ENCODE measurements at regions not wholly inside any gene's neighbourhood (a gene's known extent, or its start where the extent isn't known, plus 50 kb on each side); places are given as distances from the start of the nearest gene placed in this dataset.
"Not testable (repeated sequence)": the region's sequence is repeated elsewhere in the genome, so short reads cannot be mapped to it uniquely, and the experiment has no call there.

DNA sequence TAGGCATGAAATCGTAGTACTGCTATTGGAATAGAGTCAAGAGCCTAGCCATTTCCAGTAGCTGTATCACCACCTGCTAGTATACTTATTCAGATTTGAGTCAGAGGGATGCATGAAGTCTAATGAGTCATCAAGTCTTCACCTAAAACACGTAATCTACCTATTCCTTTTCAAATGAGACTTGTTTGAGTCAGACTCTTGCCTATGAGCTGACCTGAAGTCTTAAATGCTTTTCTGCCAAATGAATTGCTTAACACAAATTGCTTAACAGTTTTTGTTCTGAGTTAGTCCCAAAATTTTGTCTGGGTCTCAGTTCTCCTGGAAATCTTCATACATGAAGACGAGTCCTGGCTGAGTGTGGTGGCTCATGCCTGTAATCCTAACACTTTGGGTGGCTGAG lies 165.2 kb downstream of the GNAT3 start:
- DNase-seq, result peak; percentile 38

DNA sequence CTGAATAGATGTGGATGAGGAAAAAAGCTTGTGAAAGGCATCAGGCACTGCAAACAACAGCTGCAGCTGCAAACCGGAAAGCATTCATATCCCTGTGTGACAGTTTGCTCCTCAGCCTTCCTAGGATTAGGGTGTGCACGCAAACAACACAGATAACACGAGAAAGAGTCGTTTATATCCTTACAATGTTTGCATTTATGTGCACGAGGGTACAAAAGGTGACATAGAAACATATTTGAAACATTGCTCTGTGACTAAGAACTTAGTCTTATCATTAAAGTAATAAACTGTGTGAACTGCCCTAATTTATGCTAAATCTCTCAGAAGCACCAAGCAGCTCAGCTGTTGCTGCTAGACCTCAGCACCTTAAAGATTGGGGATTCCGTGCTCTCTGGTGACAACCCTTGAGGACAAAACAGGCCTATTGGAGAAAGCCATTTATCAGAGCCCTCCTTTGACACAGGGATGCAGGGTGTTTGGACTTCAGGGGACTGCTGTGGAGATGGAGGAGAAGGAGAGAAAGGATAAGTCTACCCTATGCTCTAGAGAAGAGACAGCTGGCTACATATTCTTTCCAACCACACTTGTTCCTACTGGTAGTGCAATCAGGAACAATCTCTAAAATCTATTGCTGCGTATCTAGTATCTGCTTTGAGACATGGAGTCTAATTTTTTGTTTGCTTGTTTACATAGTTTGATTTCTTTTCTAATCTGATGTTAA lies 176.2 kb downstream of the GNAT3 start:
- peak; percentile 43 for DNase-seq

GRCh38 chr7:80334908-80335307 lies 177.0 kb downstream of the GNAT3 start:
- DNase-seq, result no peak

GRCh38 chr7:80334196-80334595 lies 177.7 kb downstream of the GNAT3 start:
- no peak for DNase-seq

GRCh38 chr7:80333040-80333439 lies 178.8 kb downstream of the GNAT3 start:
- no peak for DNase-seq

GRCh38 chr7:80330434-80330833 lies 181.4 kb downstream of the GNAT3 start:
- peak; percentile 92 for DNase-seq

DNA sequence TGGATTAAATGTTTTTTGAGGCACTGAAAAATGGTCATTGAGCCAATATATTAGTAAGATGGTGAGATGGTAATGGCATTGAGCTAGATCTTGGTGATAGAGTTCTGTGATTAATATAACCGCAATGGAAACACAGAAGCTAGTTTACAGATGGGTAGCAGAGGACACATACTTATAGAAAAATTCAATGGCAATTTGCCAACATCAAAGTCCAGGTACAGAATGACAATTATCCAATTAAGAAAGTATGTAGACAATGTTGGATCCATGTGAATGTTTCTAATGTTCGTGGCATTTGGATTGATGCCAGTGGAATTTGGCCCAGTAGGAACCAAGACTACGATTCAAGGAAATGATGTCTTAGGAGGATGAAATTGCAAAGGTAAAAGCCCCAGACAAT lies 187.8 kb downstream of the GNAT3 start:
- DNase-seq, result peak; percentile 93

DNA sequence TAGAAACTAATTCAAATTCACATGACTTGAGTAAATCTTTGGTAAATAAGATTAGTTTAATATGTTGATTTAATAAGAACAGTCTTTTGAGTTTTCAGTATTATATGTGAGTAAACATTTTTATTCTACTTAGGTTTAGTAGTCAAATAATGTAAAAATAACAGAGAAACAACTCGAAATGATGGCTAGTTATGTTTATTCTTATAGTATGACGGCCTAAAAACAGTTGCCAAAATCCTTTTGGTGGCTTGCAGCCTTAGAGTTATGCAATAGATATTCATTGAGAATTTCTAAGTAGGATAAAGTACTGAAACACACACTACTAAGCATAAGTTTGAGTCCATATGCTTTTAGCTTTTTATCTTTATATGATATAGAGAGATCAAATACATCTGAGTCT lies 184.8 kb downstream of the GNAI1 start:
- no peak for DNase-seq

- DNase-seq, result no peak
Measured at GRCh38 chr7:80318081-80318480, 183.4 kb downstream of the GNAI1 start.

DNA sequence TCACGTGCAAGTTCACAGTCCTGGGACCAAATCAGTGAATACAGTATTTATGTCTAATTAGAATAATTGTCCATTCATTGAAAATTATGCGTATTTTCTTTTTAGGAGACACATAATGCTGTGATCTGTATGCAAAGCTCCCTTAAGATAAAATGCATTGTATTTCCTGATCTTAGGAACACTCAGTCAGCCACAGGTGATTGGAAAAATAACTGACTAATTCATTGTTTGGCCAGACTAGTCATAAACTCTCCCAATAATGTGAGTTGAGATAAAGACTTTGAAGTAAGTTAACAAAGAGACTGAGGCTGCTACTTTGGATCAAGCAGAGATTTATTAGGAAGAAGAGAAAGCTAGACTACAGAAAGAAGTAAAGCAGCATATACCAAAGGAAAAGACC lies 182.2 kb downstream of the GNAI1 start:
- DNase-seq, result no peak

DNA sequence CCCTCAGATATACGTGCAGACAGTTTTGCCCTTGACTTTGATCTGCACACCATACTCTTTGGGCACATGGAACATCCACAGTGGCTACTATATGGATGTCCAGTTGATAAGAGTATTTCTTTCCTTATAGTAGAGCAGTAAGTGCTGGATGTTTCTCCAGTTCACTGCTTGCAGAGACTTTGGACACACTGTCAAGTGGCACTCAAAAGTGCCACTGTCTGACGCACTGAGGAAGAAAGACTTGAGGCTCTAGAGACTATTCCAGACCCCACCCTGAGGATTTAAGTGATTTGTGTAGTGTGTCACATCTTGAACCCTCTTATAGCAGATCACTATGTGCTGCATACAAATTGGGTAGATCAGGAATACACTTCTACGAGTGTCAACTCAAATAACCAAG lies 179.1 kb downstream of the GNAI1 start:
- no peak for DNase-seq

- no peak for DNase-seq
Measured at GRCh38 chr7:80313067-80313626, 178.5 kb downstream of the GNAI1 start.

DNA sequence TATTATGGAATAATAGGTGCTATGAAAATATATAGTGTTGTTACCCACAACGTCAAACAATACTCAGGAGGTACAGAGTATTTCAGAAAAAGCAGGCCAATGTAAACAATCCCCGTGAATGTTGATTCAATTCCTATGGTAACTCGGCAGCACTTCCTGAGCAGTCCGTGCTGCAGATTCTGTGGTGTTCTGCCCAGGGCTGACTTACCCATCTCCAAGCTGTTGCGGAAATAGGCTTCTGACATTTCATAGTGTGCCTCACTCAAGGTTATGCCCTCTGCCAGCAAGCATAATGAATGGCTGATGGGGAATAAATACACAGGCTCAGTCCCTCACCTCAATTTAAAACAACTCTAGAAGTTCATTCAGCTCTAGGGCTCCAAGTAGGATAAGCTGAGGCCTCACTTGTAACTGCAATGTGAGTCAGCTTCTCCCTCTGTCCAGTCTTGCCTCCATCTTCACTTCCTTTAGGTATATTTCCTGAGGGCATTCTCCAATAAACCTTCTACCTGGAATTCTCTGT lies 177.6 kb downstream of the GNAI1 start:
- peak; percentile 54 for DNase-seq

- no peak for DNase-seq
Measured at GRCh38 chr7:80311313-80311712, 176.7 kb downstream of the GNAI1 start.

DNA sequence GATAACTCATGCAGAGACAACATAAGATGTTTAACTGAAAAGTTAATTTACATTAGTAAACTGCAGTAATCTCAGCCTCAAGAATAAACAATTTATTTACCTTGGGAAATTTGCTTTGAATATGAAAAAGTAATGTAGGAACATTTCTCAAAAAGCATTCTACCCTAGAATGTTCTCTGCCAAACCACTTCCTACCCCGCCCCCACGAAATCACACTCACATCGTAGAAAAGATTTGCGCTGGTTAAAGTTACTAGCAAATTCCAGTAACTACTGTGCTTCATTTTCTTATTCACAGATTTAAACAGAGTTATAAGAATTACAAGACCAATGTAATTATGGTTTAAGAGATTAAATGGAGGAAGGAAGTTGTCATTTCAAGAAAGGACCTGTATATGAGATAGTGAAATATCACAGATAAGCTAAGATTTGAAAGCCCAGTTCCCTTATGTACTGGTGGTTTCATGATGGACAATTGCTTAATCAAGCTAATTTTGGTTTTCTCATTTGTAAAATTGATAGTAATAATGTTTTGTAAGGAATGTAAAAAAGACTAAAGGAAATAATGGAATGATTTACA lies 175.4 kb downstream of the GNAI1 start:
- DNase-seq, result no peak

- no peak for DNase-seq
Measured at GRCh38 chr7:80309377-80309776, 174.7 kb downstream of the GNAI1 start.

- peak; percentile 70 for DNase-seq
Measured at GRCh38 chr7:80307227-80307856, 172.7 kb downstream of the GNAI1 start.

- no peak for DNase-seq
Measured at GRCh38 chr7:80303315-80303714, 168.7 kb downstream of the GNAI1 start.

DNA sequence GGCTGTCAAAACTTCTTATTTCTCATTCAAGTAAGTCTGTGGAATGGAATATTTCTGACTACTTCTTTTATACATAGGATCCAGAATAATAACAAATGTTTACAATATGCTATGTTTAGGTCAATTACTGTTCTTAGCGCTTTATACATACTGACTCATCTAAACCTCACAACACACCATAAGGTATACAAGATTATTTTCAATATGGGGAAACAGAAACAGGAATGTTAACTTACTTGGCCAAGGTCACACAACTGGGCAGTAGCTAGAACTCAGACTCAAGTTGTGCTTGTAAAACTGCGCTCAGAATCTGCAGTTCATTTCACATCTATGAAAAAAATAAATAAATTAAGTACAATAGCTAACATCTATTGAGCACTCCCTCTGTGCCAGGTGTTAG lies 168.0 kb downstream of the GNAI1 start:
- DNase-seq, result no peak

- DNase-seq, result no peak
Measured at GRCh38 chr7:80302078-80302477, 167.4 kb downstream of the GNAI1 start.

GRCh38 chr7:80298201-80298600 lies 163.6 kb downstream of the GNAI1 start:
- no peak for DNase-seq

DNA sequence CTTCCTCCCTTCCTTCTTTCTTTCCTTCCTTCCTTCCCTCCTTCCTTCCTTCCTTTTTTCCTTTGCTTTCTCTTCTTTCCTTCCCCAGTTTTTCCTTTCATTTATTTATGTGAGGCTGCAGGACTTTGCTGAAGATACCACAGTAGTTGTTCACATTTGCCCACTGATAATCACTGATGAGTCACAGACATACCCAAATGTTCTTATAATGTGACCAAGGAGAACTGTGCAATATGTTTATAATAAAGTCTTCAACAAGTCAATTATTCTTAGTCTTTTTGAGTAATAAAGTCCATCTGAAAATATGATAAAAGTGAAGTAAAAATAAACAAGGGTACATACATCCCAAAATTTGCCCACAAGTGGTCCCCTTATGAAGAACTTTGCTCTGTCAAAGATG lies 159.7 kb downstream of the GNAI1 start:
- peak; percentile 61 for DNase-seq

DNA sequence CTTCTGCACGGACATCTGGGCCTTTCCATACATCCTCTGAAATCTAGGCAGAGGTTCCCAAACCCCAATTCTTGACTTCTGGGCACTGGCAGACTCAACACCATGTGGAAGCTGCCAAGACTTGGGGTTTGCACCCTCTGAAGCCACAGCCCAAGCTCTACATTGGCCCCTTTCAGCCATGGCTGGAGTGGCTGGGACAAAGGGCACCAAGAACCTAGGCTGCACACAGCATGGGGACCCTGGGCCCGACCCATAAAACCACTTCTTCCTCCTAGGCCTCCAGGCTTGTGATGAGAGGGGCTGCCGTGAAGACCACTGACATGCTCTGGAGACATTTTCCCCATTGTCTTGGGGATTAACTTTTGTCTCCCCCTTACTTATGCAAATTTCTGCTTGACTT lies 158.0 kb downstream of the GNAI1 start:
- not testable (repeated sequence) for DNase-seq

Data from fibroblast of upper back skin (primary cell).